K562 (cell line): ENCODE measurements at regions not wholly inside any gene's neighbourhood (a gene's known extent, or its start where the extent isn't known, plus 50 kb on each side); places are given as distances from the start of the nearest gene placed in this dataset.
"Not testable (repeated sequence)": the region's sequence is repeated elsewhere in the genome, so short reads cannot be mapped to it uniquely, and the experiment has no call there.

ENCODE experiments used
- ATAC-seq: fragments of 200-7000 bp; cut with Tn5 transposase; 3 replicates; pipeline ENCODE4 v1.9.1; 2020; ENCODE audit warnings: moderate library complexity
- BruUV-seq: library from RNA; stranded (reverse); fragments of 400-500 nt; replicated peaks from 2 replicates; lab custom pipeline; 2021; lab: Mats Ljungman, UMichigan
- CTCF ChIA-PET: fragments of 300-600 bp; formaldehyde crosslinking; extraction: SDS; loops from one replicate; lab custom pipeline; 2021; ENCODE audit warnings: low intra/inter-chr PET ratio; lab: Yijun Ruan, JAX
- POLR2A ChIA-PET: fragments of 300-600, 350-650 bp; sonication (Branson Sonifier 250); formaldehyde crosslinking; extraction: SDS; loops from one replicate; lab custom pipeline; 2021; ENCODE audit warnings: antibody characterized with exemption, inconsistent platforms; lab: Yijun Ruan, JAX
- DNase-seq, 4 experiments: peaks; one replicate each; pipeline versions ENCODE4 v3.0.0 to v3.0.0-alpha.2; 2011 to 2018; ENCODE audit warnings: low spot score in 3 of 4, mixed read lengths in 3 of 4; ENCODE audit errors: extremely low read depth in 1 of 4
- FAIRE-seq: peaks from 2 replicates; lab custom pipeline; 2011; peaks lifted over from hg19 to GRCh38; lab: Jason Lieb, UNC
- H2AFZ ChIP-seq: 2 replicates; pipeline ENCODE4 v1.6.0; 2011; ENCODE audit warnings: low read depth, low read length, control low read depth, inconsistent platforms
- H3K27ac ChIP-seq: fragments of 200-600 bp; 3 replicates; pipeline ENCODE4 v1.8.0; 2011; ENCODE audit warnings: low read depth, mild to moderate bottlenecking, control low read depth, inconsistent platforms, low read length, moderate library complexity, mixed read lengths; ENCODE audit errors: extremely low read depth
- H3K27me3 ChIP-seq, 2 experiments: fragments of 300-600 bp in 1 of 2; 2 replicates in 1 of 2; 3 replicates in 1 of 2; pipeline versions ENCODE4 v1.6.0 to v1.8.0; 2011; ENCODE audit warnings: inconsistent platforms in 2 of 2, low read length in 2 of 2, mild to moderate bottlenecking in 1 of 2, mixed read lengths in 1 of 2, moderate library complexity in 1 of 2; ENCODE audit not compliant: control insufficient read depth in 2 of 2, insufficient read depth in 2 of 2
- H3K36me3 ChIP-seq: fragments of 300-600 bp; 3 replicates; pipeline ENCODE4 v1.8.0; 2011; ENCODE audit warnings: mild to moderate bottlenecking, low read length, inconsistent platforms; ENCODE audit not compliant: control insufficient read depth, insufficient read depth
- H3K4me1 ChIP-seq, 2 experiments: fragments of 200-600 bp in 1 of 2; replicated peaks in 1 of 2; 2 replicates in 1 of 2; 3 replicates in 1 of 2; pipeline versions ENCODE4 v1.5.1 to v1.8.0; 2011; ENCODE audit warnings: inconsistent platforms in 2 of 2, low read length in 2 of 2, mild to moderate bottlenecking in 1 of 2, mixed read lengths in 1 of 2, moderate library complexity in 1 of 2; ENCODE audit not compliant: control insufficient read depth in 2 of 2, insufficient read depth in 2 of 2
- H3K4me2 ChIP-seq: 2 replicates; pipeline ENCODE4 v1.6.1; 2011; ENCODE audit warnings: low read length, control low read depth, inconsistent platforms, mixed read lengths; ENCODE audit not compliant: insufficient read depth
- H3K4me3 ChIP-seq: fragments of 200-600 bp; sonication (generic), shearing (Covaris generic); 2 replicates; pipeline ENCODE4 v1.5.1; 2016; ENCODE audit warnings: control low read depth, inconsistent platforms
- H3K79me2 ChIP-seq: fragments of 200-600 bp; 3 replicates; pipeline ENCODE4 v1.8.0; 2011; ENCODE audit warnings: low read length, inconsistent platforms; ENCODE audit not compliant: control insufficient read depth, insufficient read depth
- H3K9ac ChIP-seq, 2 experiments: 2 replicates each; pipeline versions ENCODE4 v1.6.0 to v1.6.1; 2011; ENCODE audit warnings: low read depth in 2 of 2, low read length in 2 of 2, control low read depth in 1 of 2, inconsistent platforms in 1 of 2, mild to moderate bottlenecking in 1 of 2, mixed read lengths in 1 of 2; ENCODE audit not compliant: insufficient read depth in 1 of 2
- H3K9me1 ChIP-seq: one replicate; pipeline ENCODE4 v1.6.0; 2011; ENCODE audit warnings: inconsistent platforms, mild to moderate bottlenecking, low read length, moderate library complexity; ENCODE audit not compliant: control insufficient read depth, insufficient read depth
- H3K9me3 ChIP-seq: replicated peaks from 2 replicates; pipeline ENCODE4 v1.5.1; 2011; ENCODE audit warnings: low read depth, low read length, inconsistent platforms; ENCODE audit not compliant: control insufficient read depth, insufficient read depth
- H4K20me1 ChIP-seq: replicated peaks from 2 replicates; pipeline ENCODE4 v1.6.1; 2011; ENCODE audit warnings: low read length, inconsistent platforms, mixed read lengths; ENCODE audit not compliant: control insufficient read depth, insufficient read depth
- ATF1 ChIP-seq, 2 experiments: fragments of 450-650 bp in 1 of 2; IDR thresholded peaks; 2 replicates each; pipeline ENCODE4 v1.6.1; 2016; ENCODE audit warnings: missing compliant biosample characterization in 1 of 2, missing genetic modification characterization in 1 of 2
- BDP1 ChIP-seq: IDR thresholded peaks from 3 replicates; pipeline ENCODE4 v1.6.1; 2011; ENCODE audit not compliant: insufficient read length, insufficient read depth
- CXXC5 ChIP-seq: fragments of 250-450 bp; sonication (Bioruptor Pico); IDR thresholded peaks from 2 replicates; pipeline ENCODE4 v1.8.0; 2022; ENCODE audit warnings: inconsistent platforms, mild to moderate bottlenecking, moderate library complexity
- HDAC1 ChIP-seq, 2 experiments: fragments of 450-650 bp; IDR thresholded peaks; 2 replicates each; pipeline ENCODE4 v1.6.1; 2016 to 2017; ENCODE audit warnings: inconsistent platforms in 1 of 2, mild to moderate bottlenecking in 1 of 2, moderate library complexity in 1 of 2
- POLR3A ChIP-seq: IDR thresholded peaks from 2 replicates; pipeline ENCODE4 v1.6.1; 2011; ENCODE audit warnings: borderline replicate concordance, mild to moderate bottlenecking, moderate library complexity; ENCODE audit not compliant: insufficient read length, insufficient read depth; ENCODE audit errors: extremely low read depth
- ZBTB40 ChIP-seq, 2 experiments: fragments of 450-650 bp in 1 of 2; sonication (generic) in 1 of 2; formaldehyde crosslinking in 1 of 2; IDR thresholded peaks; 2 replicates each; pipeline versions ENCODE4 v1.7.1 to v1.9.0; 2016 to 2022; ENCODE audit warnings: inconsistent platforms in 1 of 2, mild to moderate bottlenecking in 1 of 2, missing genetic modification reagents in 1 of 2
- WGBS: fragments of 100-300 bp; shearing (Covaris generic); methylation state at CpG from one replicate; pipeline ENCODE4 v1.1.6; 2016; ENCODE audit warnings: low coverage, mixed read lengths; ENCODE audit not compliant: insufficient coverage; ENCODE audit errors: missing lambda C conversion rate; 5-methylcytosine and 5-hydroxymethylcytosine counted together
- in situ Hi-C: fragments of 300-500 bp; cut with MboI; formaldehyde crosslinking; loops from 4 replicates; pipeline ENCODE4 v1.15.0; 2018; ENCODE audit warnings: inconsistent platforms, mixed read lengths
- intact Hi-C: fragments of 100-400 bp; cut with micrococcal nuclease; formaldehyde crosslinking; loops from 2 replicates; pipeline ENCODE4 v1.14.2; 2022

GRCh38 chr1:121020350-121021236, 131.0 kb downstream of the PPIAL4A start (continued):
- TF ChIP-seq ZBTB40 (IDR thresholded peaks at IDR 0.05), result peak; percentile 81
- not testable (repeated sequence) for TF ChIP-seq ZBTB40, ATF1 (CRISPR knock-in tag; IDR thresholded peaks at IDR 0.05)
- TF ChIP-seq ATF1 (tag; IDR thresholded peaks at IDR 0.05), result peak; percentile 38; the same call in 1 of the 2 replicates
- peak; percentile 32; the same call in 1 of the 2 replicates for TF ChIP-seq CXXC5
- peak; percentile 33 for TF ChIP-seq BDP1
- TF ChIP-seq HDAC1 (IDR thresholded peaks at IDR 0.05), result 0 out of 4 replicates have a peak, but pooled peaks of 1 of the 2 experiments have one; percentile 62
- TF ChIP-seq POLR3A, result peak; percentile 71

- H3K4me3 ChIP-seq, result not testable (repeated sequence)
Measured at GRCh38 chr1:121021716-121022115, 132.1 kb downstream of the PPIAL4A start.

More at GRCh38 chr1:121021716-121022115, 132.1 kb downstream of the PPIAL4A start:
- in situ Hi-C loops, POLR2A ChIA-PET, H3K9me1 ChIP-seq, H3K79me2 ChIP-seq, H3K36me3 ChIP-seq, H3K27ac ChIP-seq, H3K9me3 ChIP-seq, H4K20me1 ChIP-seq, intact Hi-C loops, H3K4me1 ChIP-seq, H3K27me3 ChIP-seq, H2AFZ ChIP-seq, BruUV-seq, FAIRE-seq, DNase-seq, H3K9ac ChIP-seq, CTCF ChIA-PET, H3K4me2 ChIP-seq, ATAC-seq: not testable (repeated sequence)
- 23% methylated on average over 2 of the region's 6 CpGs for WGBS
